Activated CD4-positive, alpha-beta memory T cell treated with anti-CD3 and anti-CD28 coated beads for 36 hours (primary cell): ENCODE measurements at regions not wholly inside any gene's neighbourhood (a gene's known extent, or its start where the extent isn't known, plus 50 kb on each side); places are given as distances from the start of the nearest gene placed in this dataset.

Experiments
- CTCF ChIA-PET: fragments of 350-600 bp; sonication (Branson Sonifier 250); formaldehyde crosslinking; loops from one replicate; lab custom pipeline; 2021; ENCODE audit warnings: antibody characterized with exemption, inconsistent platforms; lab: Charles Lee
- POLR2A ChIA-PET: fragments of 350-600 bp; sonication (Branson Sonifier 250); formaldehyde crosslinking; loops from one replicate; lab custom pipeline; 2021; ENCODE audit warnings: antibody characterized with exemption; lab: Charles Lee
- DNase-seq: peaks from one replicate; pipeline ENCODE4 v3.0.0-alpha.2; 2020
- H3K27ac Mint-ChIP-seq: one replicate; pipeline ENCODE4 v1.8.0; 2021; ENCODE audit warnings: mixed read lengths
- H3K27me3 Mint-ChIP-seq: one replicate; pipeline ENCODE4 v1.8.0; 2021; ENCODE audit warnings: mixed read lengths
- H3K36me3 Mint-ChIP-seq: one replicate; pipeline ENCODE4 v1.8.0; 2021; ENCODE audit warnings: mixed read lengths
- H3K4me1 Mint-ChIP-seq: one replicate; pipeline ENCODE4 v1.8.0; 2021; ENCODE audit warnings: low read depth, mixed read lengths
- H3K4me3 Mint-ChIP-seq: one replicate; pipeline ENCODE4 v1.8.0; 2021; ENCODE audit warnings: mild to moderate bottlenecking, mixed read lengths
- H3K9me3 Mint-ChIP-seq: one replicate; pipeline ENCODE4 v1.8.0; 2021; ENCODE audit warnings: mixed read lengths
- intact Hi-C: fragments of 100-400 bp; cut with micrococcal nuclease; formaldehyde crosslinking; loops from one replicate; pipeline ENCODE4 v1.15.1; 2023

DNA sequence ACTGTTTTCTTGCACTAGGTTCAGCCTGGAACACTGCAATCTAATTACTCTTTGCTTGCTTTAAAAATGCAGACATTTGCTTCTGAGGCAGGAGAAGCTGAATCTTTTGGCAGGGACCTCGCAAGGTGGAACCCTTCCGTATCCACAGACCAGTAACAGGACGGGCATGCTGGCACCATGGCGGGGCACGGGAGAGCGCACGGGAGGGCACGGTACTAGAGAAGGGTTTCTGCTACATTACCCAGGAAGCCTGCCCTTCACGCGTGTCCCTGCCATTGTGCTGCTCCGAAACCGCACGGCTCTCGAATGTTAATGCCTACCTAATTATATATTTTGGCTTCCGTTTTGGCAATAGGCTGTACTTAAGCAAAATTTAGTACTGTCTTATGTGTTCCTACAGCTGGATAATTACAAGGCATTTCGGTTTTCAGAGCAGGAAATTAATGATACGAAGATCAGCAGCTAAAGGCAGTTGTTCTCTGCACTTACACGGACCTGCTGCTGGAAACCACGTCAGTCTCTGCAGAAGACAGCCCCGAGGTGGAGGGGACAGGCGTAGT, 430.4 kb downstream of the IRS2 start:
- POLR2A ChIA-PET = no interaction called here

DNA sequence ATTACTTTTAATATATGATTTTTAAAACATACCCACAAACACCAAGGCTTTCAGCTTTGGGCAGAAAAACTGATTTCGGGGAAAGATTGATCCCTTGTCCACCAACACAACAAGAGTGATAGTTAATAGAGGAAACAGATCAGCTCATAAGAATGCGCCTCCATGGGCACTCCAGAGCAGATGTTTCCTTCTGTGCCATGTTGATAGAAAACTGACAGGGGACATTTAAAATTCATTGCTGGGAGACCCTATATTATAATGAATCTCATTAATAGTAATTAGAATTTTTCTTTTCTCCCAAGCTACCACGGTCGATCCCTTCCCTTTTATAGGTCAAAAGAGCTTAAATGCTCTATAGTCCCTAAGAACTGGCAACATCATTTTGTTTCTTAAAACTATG, 431.2 kb downstream of the IRS2 start:
- H3K36me3 Mint-ChIP-seq = no peaks in the 10 kb centered on the region
- no peak for DNase-seq
- H3K4me1 Mint-ChIP-seq = no peaks in the 10 kb centered on the region
- H3K27me3 Mint-ChIP-seq = peaks cover 4% of the 10 kb centered on the region
- intact Hi-C loops = no loop called here
- CTCF ChIA-PET = no interaction called here
- no peak overlapping the region for H3K4me3 Mint-ChIP-seq
- H3K9me3 Mint-ChIP-seq = no peaks in the 10 kb centered on the region
- H3K27ac Mint-ChIP-seq = no peak overlapping the region
- POLR2A ChIA-PET = no interaction called here

More for the DNA sequence above, 430.4 kb downstream of the IRS2 start:
- peaks cover 4% of the 10 kb centered on the region for H3K27me3 Mint-ChIP-seq
- no peaks in the 10 kb centered on the region for H3K36me3 Mint-ChIP-seq
- H3K27ac Mint-ChIP-seq = no peak overlapping the region
- intact Hi-C loops = no loop called here
- CTCF ChIA-PET = no interaction called here
- H3K4me1 Mint-ChIP-seq = no peaks in the 10 kb centered on the region
- no peak overlapping the region for H3K4me3 Mint-ChIP-seq
- no peak for DNase-seq
- H3K9me3 Mint-ChIP-seq = no peaks in the 10 kb centered on the region

GRCh38 chr13:109351236-109351635, 435.1 kb downstream of the IRS2 start:
- Mint-ChIP-seq H3K4me1 (no peaks in the 10 kb centered on the region), H3K9me3 (no peaks in the 10 kb centered on the region), H3K36me3 (no peaks in the 10 kb centered on the region), H3K4me3 (no peak overlapping the region), H3K27ac (no peak overlapping the region), H3K27me3 (peaks cover 11% of the 10 kb centered on the region)
- POLR2A ChIA-PET = no interaction called here
- DNase-seq = no peak
- intact Hi-C loops = no loop called here
- CTCF ChIA-PET = no interaction called here

- CTCF ChIA-PET = no interaction called here
- POLR2A ChIA-PET = no interaction called here
These were observed 437.7 kb downstream of the IRS2 start for GRCh38 chr13:109348519-109349258.

GRCh38 chr13:109346060-109346459, 440.3 kb downstream of the IRS2 start:
- ChIA-PET POLR2A (no interaction called here), CTCF (interaction anchor here (0.5 kb wide), 1 partner anchor 734 kb away, joined by 3 read pairs; no protein-coding TSS in a partner anchor)
- Mint-ChIP-seq H3K27ac (no peak overlapping the region), H3K27me3 (peaks cover 16% of the 10 kb centered on the region), H3K4me3 (no peak overlapping the region), H3K9me3 (no peaks in the 10 kb centered on the region), H3K36me3 (no peaks in the 10 kb centered on the region), H3K4me1 (no peaks in the 10 kb centered on the region)
- intact Hi-C loops = no loop called here
- DNase-seq = no peak

More at GRCh38 chr13:109348519-109349258, 437.7 kb downstream of the IRS2 start:
- no peaks in the 10 kb centered on the region for H3K4me1 Mint-ChIP-seq
- no peaks in the 10 kb centered on the region for H3K9me3 Mint-ChIP-seq
- H3K27ac Mint-ChIP-seq = no peak overlapping the region
- H3K36me3 Mint-ChIP-seq = no peaks in the 10 kb centered on the region
- H3K27me3 Mint-ChIP-seq = peaks cover 21% of the 10 kb centered on the region
- H3K4me3 Mint-ChIP-seq = no peak overlapping the region
- intact Hi-C loops = no loop called here
- no peak for DNase-seq

DNA sequence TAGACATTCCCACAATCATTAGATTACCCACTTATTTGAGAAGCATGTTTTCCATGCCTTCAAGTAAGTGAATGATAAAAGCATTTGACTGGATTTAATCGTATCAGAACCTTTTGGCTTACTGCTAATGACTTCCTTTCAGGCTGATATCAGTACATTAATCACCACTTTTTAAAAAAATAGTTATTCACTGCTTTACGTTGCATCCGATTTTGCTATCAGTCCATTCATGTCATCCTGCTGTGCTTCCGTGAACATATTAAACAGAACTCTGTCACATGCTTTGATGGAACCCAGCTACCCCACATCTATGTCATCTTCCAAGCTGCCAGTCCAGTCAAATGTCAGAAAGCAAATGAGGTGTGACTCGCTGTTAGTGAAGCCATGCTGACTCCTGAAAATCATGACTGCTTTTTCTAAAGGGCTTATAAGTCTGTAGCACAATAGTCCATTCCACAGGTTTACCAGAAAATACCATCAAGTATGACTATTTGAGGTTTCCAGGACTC, 440.9 kb downstream of the IRS2 start:
- no peak for DNase-seq
- Mint-ChIP-seq H3K9me3 (no peaks in the 10 kb centered on the region), H3K36me3 (no peaks in the 10 kb centered on the region), H3K27me3 (peaks cover 16% of the 10 kb centered on the region), H3K4me1 (no peaks in the 10 kb centered on the region), H3K27ac (no peak overlapping the region), H3K4me3 (no peak overlapping the region)
- CTCF ChIA-PET = interaction anchor here (0.5 kb wide), 1 partner anchor 734 kb away, joined by 3 read pairs; no protein-coding TSS in a partner anchor
- POLR2A ChIA-PET = no interaction called here
- intact Hi-C loops = no loop called here

DNA sequence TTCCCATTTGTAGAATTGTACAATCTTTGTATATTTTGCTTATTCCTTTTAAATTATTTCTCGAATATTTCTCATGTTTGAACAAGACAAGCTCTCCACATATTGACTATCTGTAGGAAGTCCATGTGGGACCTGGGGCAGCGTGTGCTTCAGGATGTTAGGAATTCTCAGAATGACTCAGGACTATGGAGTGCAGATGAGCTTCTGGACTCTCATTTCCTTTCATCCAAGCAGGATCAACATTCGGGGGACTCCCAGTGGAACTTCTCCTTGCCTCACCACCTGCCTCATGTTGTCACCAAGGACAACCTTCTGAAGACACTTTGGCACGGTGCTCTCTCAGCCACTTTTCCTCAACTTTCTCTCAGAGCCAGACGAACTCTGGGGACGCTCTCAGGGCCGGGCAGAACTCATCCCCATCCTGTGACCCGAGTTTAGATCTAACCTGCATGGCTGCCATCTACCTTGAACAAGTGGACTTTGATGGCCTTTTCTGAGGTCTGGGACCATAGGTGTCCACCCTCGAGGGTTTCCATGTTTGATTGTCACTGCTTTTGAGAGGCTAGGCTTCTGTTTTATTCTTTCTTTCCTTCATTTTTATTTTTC, 441.7 kb downstream of the IRS2 start:
- Mint-ChIP-seq H3K27me3 (peaks cover 16% of the 10 kb centered on the region), H3K4me1 (no peaks in the 10 kb centered on the region), H3K27ac (no peak overlapping the region), H3K36me3 (no peaks in the 10 kb centered on the region), H3K9me3 (no peaks in the 10 kb centered on the region), H3K4me3 (no peak overlapping the region)
- intact Hi-C loops = no loop called here
- DNase-seq = no peak
- POLR2A ChIA-PET = no interaction called here
- CTCF ChIA-PET = no interaction called here

GRCh38 chr13:109336730-109337129, 449.7 kb downstream of the IRS2 start:
- Mint-ChIP-seq H3K36me3 (no peaks in the 10 kb centered on the region), H3K27ac (no peak overlapping the region), H3K9me3 (no peaks in the 10 kb centered on the region), H3K4me3 (no peak overlapping the region), H3K4me1 (no peaks in the 10 kb centered on the region), H3K27me3 (peaks cover 8% of the 10 kb centered on the region)
- ChIA-PET POLR2A (no interaction called here), CTCF (no interaction called here)
- intact Hi-C loops = no loop called here
- DNase-seq = no peak

GRCh38 chr13:109333893-109334651, 452.3 kb downstream of the IRS2 start:
- H3K9me3 Mint-ChIP-seq = no peaks in the 10 kb centered on the region
- H3K27ac Mint-ChIP-seq = no peak overlapping the region
- no peak for DNase-seq
- no peaks in the 10 kb centered on the region for H3K4me1 Mint-ChIP-seq
- no peaks in the 10 kb centered on the region for H3K36me3 Mint-ChIP-seq
- H3K4me3 Mint-ChIP-seq = no peak overlapping the region
- POLR2A ChIA-PET = no interaction called here
- H3K27me3 Mint-ChIP-seq = peaks cover 8% of the 10 kb centered on the region
- CTCF ChIA-PET = no interaction called here
- intact Hi-C loops = no loop called here

DNA sequence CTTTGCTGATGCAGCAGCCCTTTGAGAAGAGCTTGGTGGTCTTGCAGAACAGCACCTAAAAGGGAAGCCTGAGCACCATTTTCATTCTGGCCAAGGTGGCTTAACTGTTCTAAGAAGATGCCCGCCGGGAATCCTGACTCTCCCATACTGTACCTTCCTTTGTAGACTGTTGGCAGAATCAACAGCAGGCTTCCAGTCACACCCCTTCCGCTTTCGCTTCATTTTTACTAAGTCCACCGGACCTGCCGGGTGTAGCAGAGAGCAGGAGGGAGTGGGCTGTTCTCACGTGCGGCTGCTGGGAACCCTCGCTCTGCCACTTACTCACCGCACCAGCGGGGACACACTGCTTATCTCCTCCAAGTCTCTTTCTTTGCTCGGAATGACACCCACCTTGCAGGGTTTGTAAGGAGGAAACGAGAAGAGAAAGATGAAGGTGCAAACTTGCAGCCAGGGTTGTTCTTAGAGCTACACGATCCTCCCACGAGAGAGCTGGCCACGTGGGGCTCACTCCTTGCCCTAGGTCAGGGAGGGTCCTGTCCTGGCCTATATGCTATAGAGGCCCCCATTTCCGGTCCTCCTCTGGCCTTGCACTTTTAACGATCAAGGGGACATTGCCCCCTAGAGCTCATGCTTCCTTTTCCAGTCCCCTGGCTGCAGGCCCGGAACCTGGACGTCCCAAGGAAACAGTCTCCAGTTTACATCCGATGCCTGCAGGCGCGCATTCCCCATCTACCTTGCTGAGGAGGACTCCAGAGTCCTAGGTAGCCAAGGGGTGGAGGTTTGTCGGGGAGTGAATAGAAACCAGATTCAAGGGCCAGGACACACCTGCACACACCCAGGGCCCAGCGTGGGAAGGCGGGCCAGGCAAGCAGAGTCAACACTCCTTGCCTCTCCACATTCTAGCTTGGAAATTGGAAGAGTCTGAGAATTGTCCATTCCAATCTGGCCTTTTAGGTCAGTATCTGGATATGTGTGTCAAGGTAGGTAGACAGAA, 453.6 kb downstream of the IRS2 start:
- CTCF ChIA-PET = no interaction called here
- H3K27me3 Mint-ChIP-seq = peaks cover 8% of the 10 kb centered on the region
- no peaks in the 10 kb centered on the region for H3K4me1 Mint-ChIP-seq
- POLR2A ChIA-PET = no interaction called here
- H3K27ac Mint-ChIP-seq = no peak overlapping the region
- no peak for DNase-seq
- H3K36me3 Mint-ChIP-seq = no peaks in the 10 kb centered on the region
- H3K4me3 Mint-ChIP-seq = no peak overlapping the region
- H3K9me3 Mint-ChIP-seq = no peaks in the 10 kb centered on the region
- intact Hi-C loops = no loop called here

DNA sequence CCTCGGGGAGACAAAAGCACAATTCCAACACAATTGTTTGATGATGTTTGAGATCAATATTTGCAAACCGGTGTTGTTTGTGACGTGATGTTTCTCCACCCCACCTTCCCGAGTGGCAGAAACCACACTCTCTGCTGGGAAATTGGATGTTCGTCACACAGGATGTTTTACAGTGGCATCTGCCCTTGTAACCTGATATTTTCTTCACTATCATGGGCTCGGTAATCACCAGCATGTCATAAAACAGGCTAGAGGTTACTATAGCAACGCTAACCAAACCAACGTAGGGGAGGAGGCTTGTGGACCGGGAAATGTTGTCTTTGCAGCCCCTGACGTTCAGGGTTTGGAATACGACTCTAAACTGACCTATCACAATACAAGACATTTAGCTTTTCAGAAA, 454.5 kb downstream of the IRS2 start:
- Mint-ChIP-seq H3K27ac (no peak overlapping the region), H3K4me1 (no peaks in the 10 kb centered on the region), H3K9me3 (no peaks in the 10 kb centered on the region), H3K4me3 (no peak overlapping the region), H3K36me3 (no peaks in the 10 kb centered on the region), H3K27me3 (peaks cover 8% of the 10 kb centered on the region)
- POLR2A ChIA-PET = no interaction called here
- intact Hi-C loops = no loop called here
- no peak for DNase-seq
- CTCF ChIA-PET = no interaction called here
